ENCODE measurements at regions not wholly inside any gene's neighbourhood (a gene's known extent, or its start where the extent isn't known, plus 50 kb on each side); places are given as distances from the start of the nearest gene placed in this dataset.

- H3K4me1 Mint-ChIP-seq (ENCODE audit: low read depth): no peaks in the 10 kb centered on the region
- no peak overlapping the region for H3K4me3 Mint-ChIP-seq
- no peaks in the 10 kb centered on the region for H3K36me3 Mint-ChIP-seq (ENCODE audit: insufficient read depth in 2 of 2)
- DNase-seq: no peak
- H3K27me3 Mint-ChIP-seq (ENCODE audit: low read depth): no peaks in the 10 kb centered on the region
- H3K27ac Mint-ChIP-seq: no peak overlapping the region
- ATAC-seq (replicated peaks in 1 of 2): no peak
- H3K9me3 Mint-ChIP-seq: peaks cover 4 to 6% of the 10 kb centered on the region in 2 donors
Measured at GRCh38 chr5:2278825-2279456, 396.2 kb upstream of the IRX4 start.

DNA sequence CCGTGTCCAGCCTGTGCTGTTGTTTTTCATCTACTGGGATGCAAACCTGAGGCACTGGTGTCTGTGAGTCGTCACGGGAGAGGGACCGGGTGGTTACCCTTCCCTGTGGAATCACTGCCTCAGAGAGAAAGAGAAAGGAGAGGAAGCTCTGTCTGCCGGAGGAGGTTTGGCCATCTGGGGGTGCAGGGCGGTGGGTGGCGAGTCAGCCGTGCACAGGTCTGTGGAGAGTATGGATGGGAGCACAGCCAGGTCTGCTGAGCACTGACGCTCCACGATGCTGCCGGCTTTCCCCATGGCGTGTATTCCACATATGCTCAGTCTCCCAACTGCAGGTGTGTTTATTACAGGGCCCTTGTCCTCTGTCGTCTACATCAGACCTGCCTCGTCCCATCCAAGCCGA, 395.2 kb upstream of the IRX4 start:
- ATAC-seq (replicated peaks in 1 of 2): no peak
- no peaks in the 10 kb centered on the region for H3K27me3 Mint-ChIP-seq (ENCODE audit: low read depth)
- no peaks in the 10 kb centered on the region for H3K36me3 Mint-ChIP-seq (ENCODE audit: insufficient read depth in 2 of 2)
- no peaks in the 10 kb centered on the region for H3K4me1 Mint-ChIP-seq (ENCODE audit: low read depth)
- DNase-seq: no peak
- H3K9me3 Mint-ChIP-seq: peaks cover 4 to 6% of the 10 kb centered on the region in 2 donors
- H3K4me3 Mint-ChIP-seq: no peak overlapping the region
- H3K27ac Mint-ChIP-seq: no peak overlapping the region

DNA sequence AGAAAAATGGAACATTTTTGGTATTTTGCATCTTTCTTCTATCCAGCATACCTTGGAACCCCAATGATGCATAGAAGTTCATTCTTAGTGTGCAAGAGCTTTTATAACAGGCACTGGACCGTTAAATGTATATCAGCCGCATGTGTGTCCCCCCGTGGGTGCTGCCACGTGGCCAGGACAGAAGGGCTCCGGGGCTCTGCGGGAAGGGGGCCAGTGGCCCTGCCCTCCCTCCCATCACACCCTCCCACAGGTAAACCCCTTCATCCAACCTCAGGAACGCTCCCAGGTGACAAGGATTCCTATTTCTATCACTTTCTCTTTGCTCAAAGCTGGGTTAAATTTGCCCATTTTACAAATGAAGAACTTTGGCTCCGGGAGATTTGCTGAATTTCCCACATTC, 393.4 kb upstream of the IRX4 start:
- Mint-ChIP-seq H3K36me3 (ENCODE audit: insufficient read depth in 2 of 2) (no peaks in the 10 kb centered on the region), H3K4me1 (ENCODE audit: low read depth) (no peaks in the 10 kb centered on the region), H3K9me3 (peaks cover 4 to 6% of the 10 kb centered on the region in 2 donors), H3K27me3 (ENCODE audit: low read depth) (no peaks in the 10 kb centered on the region), H3K4me3 (no peak overlapping the region), H3K27ac (no peak overlapping the region)
- ATAC-seq (replicated peaks in 1 of 2) (no peak), DNase-seq (no peak)

- no peak for ATAC-seq (replicated peaks in 1 of 2)
- Mint-ChIP-seq H3K4me1 (ENCODE audit: low read depth) (no peaks in the 10 kb centered on the region), H3K27ac (no peak overlapping the region), H3K36me3 (ENCODE audit: insufficient read depth in 2 of 2) (no peaks in the 10 kb centered on the region), H3K9me3 (peaks cover 0 to 2% of the 10 kb centered on the region in 2 donors), H3K27me3 (ENCODE audit: low read depth) (no peaks in the 10 kb centered on the region), H3K4me3 (no peak overlapping the region)
- DNase-seq: no peak
Measured at GRCh38 chr5:2272755-2273154, 390.0 kb upstream of the IRX4 start.

- H3K4me3 Mint-ChIP-seq: no peak overlapping the region
- peaks cover 0 to 2% of the 10 kb centered on the region in 2 donors for H3K9me3 Mint-ChIP-seq
- no peaks in the 10 kb centered on the region for H3K36me3 Mint-ChIP-seq (ENCODE audit: insufficient read depth in 2 of 2)
- DNase-seq: no peak
- H3K4me1 Mint-ChIP-seq (ENCODE audit: low read depth): no peaks in the 10 kb centered on the region
- no peaks in the 10 kb centered on the region for H3K27me3 Mint-ChIP-seq (ENCODE audit: low read depth)
- ATAC-seq (replicated peaks in 1 of 2): no peak
- no peak overlapping the region for H3K27ac Mint-ChIP-seq
Measured at GRCh38 chr5:2272039-2272438, 389.3 kb upstream of the IRX4 start.

DNA sequence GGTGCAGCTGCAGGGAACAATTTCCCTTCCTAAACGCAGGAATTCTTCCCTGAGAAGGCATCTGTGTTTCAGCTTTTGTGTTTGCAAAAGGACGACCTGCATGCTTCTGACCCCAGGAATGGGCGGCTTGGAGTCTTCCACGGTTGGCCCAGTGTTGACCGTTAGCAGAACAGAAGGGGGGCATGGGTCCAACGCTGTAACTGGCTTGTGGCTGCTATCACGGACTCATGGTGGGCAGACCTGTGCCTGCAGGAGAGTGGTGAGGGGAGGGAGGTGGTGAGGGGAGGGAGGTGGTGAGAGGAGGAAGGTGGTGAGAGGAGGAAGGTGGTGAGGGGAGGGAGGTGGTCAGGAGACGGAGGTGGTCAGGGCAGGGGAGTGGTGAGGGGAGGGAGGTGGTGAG, 388.6 kb upstream of the IRX4 start:
- no peak overlapping the region for H3K27ac Mint-ChIP-seq
- no peak for DNase-seq
- no peak for ATAC-seq (replicated peaks in 1 of 2)
- no peaks in the 10 kb centered on the region for H3K4me1 Mint-ChIP-seq (ENCODE audit: low read depth)
- H3K36me3 Mint-ChIP-seq (ENCODE audit: insufficient read depth in 2 of 2): no peaks in the 10 kb centered on the region
- H3K4me3 Mint-ChIP-seq: no peak overlapping the region
- peaks cover 0 to 2% of the 10 kb centered on the region in 2 donors for H3K9me3 Mint-ChIP-seq
- no peaks in the 10 kb centered on the region for H3K27me3 Mint-ChIP-seq (ENCODE audit: low read depth)

DNA sequence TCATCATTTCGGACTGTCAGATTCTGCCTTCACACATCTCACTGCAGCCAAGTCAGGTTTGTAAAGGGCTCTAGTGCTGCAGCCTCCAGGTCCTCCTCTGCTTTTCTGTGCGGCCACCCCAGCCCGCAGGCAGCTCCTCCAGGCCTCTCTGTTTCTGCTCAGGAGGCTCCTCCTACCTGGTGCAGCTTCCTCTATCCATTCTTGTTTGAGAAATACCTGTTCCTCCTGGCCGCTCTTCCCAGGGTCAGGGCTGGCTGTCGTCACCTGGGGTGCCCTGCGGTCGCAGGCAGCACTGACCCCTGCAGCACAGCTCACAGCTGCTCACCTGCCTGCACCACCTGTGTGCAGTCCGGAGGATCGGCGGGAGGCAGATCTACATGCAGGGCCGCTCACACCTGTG, 387.7 kb upstream of the IRX4 start:
- ATAC-seq (replicated peaks in 1 of 2): no peak
- no peak overlapping the region for H3K27ac Mint-ChIP-seq
- H3K27me3 Mint-ChIP-seq (ENCODE audit: low read depth): no peaks in the 10 kb centered on the region
- no peaks in the 10 kb centered on the region for H3K4me1 Mint-ChIP-seq (ENCODE audit: low read depth)
- H3K4me3 Mint-ChIP-seq: no peak overlapping the region
- DNase-seq: no peak
- peaks cover 0 to 2% of the 10 kb centered on the region in 2 donors for H3K9me3 Mint-ChIP-seq
- no peaks in the 10 kb centered on the region for H3K36me3 Mint-ChIP-seq (ENCODE audit: insufficient read depth in 2 of 2)

DNA sequence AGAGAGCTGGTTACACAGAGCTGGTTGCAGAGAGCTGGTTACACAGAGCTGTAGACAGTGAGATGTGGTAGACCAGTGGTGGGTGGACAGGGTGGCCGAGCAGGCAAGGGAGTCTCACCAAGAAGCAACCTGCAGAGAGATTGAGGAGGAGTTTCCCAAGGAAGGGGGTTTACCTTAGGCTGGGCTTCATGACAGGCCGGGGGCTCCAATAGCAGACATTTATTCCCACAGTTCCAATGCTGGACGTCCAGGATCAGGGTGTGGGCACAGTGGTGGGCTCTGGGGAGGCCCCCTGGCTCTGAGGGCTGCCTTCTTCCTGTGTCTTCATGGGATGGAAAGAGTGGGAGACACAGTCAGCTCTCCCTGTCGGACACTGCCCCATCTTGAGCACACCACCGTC, 386.9 kb upstream of the IRX4 start:
- DNase-seq (no peak), ATAC-seq (replicated peaks in 1 of 2) (no peak)
- Mint-ChIP-seq H3K4me3 (no peak overlapping the region), H3K36me3 (ENCODE audit: insufficient read depth in 2 of 2) (no peaks in the 10 kb centered on the region), H3K4me1 (ENCODE audit: low read depth) (no peaks in the 10 kb centered on the region), H3K27me3 (ENCODE audit: low read depth) (no peaks in the 10 kb centered on the region), H3K9me3 (peaks cover 0 to 2% of the 10 kb centered on the region in 2 donors), H3K27ac (no peak overlapping the region)

GRCh38 chr5:2267991-2268390, 385.3 kb upstream of the IRX4 start:
- no peaks in the 10 kb centered on the region for H3K4me1 Mint-ChIP-seq (ENCODE audit: low read depth)
- no peak overlapping the region for H3K27ac Mint-ChIP-seq
- DNase-seq: no peak
- H3K9me3 Mint-ChIP-seq: peaks cover 0 to 2% of the 10 kb centered on the region in 2 donors
- no peaks in the 10 kb centered on the region for H3K36me3 Mint-ChIP-seq (ENCODE audit: insufficient read depth in 2 of 2)
- ATAC-seq (replicated peaks in 1 of 2): no peak
- H3K27me3 Mint-ChIP-seq (ENCODE audit: low read depth): no peaks in the 10 kb centered on the region
- no peak overlapping the region for H3K4me3 Mint-ChIP-seq

DNA sequence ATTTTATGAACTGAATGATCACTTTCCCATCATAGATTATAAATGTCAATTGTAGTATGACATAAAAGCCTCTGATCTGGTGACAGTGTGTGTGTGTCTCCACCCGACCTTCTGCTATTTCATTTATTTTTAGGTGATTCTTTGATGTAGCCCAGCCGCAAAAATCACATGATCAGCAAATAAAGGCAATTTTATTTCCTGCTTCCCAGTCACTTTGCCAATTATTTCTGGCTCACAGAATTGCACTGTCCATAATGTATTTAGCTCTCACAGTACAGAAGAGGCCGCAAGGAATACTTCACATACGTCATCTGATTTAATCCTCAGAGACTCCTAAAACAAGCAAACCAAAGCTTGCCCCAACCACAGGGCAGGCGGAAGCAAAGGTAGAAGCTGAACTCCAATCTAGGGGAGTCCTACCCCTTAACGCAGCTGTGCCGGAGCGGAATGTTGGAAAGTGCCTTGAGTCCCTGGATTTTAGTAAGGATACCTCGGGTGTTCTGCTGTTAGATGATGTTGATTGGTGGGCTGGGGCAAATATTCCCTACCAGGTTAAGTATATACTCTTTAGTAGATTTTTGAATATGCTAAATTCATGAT, 384.0 kb upstream of the IRX4 start:
- Mint-ChIP-seq H3K36me3 (ENCODE audit: insufficient read depth in 2 of 2) (no peaks in the 10 kb centered on the region), H3K4me3 (no peak overlapping the region), H3K4me1 (ENCODE audit: low read depth) (no peaks in the 10 kb centered on the region), H3K9me3 (peaks cover 0 to 2% of the 10 kb centered on the region in 2 donors), H3K27me3 (ENCODE audit: low read depth) (no peaks in the 10 kb centered on the region), H3K27ac (no peak overlapping the region)
- ATAC-seq (replicated peaks in 1 of 2): no peak
- DNase-seq: no peak

DNA sequence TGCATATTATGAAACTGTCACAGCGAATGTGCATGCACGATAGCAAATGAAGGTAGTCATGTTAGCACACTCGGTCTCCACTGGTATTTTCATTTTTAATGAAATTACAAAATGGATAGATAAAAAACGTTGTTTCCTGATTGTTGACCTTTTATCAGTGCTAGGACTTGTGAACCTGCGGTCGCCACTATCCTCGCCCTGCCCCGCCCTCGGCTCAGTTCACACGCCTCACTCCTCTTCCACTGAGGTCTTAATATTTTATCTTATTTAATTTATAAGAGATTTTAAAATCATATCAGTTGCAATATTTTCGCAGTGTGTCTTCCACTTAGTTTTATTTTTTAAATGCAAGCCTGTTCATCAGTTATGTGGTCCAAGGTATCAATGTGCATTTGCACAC, 382.6 kb upstream of the IRX4 start:
- H3K4me3 Mint-ChIP-seq: no peak overlapping the region
- H3K36me3 Mint-ChIP-seq (ENCODE audit: insufficient read depth in 2 of 2): no peaks in the 10 kb centered on the region
- peaks cover 0 to 2% of the 10 kb centered on the region in 2 donors for H3K9me3 Mint-ChIP-seq
- H3K27ac Mint-ChIP-seq: no peak overlapping the region
- DNase-seq (no peak), ATAC-seq (replicated peaks in 1 of 2) (no peak)
- H3K4me1 Mint-ChIP-seq (ENCODE audit: low read depth): no peaks in the 10 kb centered on the region
- no peaks in the 10 kb centered on the region for H3K27me3 Mint-ChIP-seq (ENCODE audit: low read depth)

DNA sequence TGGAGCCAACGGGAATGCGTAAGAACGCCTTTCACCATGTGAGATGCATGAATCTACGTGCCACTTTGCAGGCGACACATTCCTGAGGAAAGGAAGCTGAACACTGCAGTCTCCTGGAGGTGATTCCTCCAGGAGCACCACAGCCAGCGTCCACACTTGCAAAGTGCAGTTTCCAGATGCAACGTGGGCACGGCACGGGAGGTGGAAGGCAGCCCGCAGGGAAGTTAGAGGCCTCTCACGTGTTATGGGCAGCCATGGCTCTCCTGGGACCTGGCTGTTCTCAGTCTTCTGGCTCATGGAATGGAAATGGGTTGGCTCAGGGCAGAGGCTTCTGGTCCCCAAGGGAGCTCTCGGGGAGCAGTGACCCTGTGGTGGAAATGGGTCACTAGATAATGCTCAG, 381.0 kb upstream of the IRX4 start:
- H3K4me3 Mint-ChIP-seq: no peak overlapping the region
- H3K27ac Mint-ChIP-seq: no peak overlapping the region
- ATAC-seq (replicated peaks in 1 of 2) (no peak), DNase-seq (no peak)
- H3K4me1 Mint-ChIP-seq (ENCODE audit: low read depth): no peaks in the 10 kb centered on the region
- peaks cover 0 to 2% of the 10 kb centered on the region in 2 donors for H3K9me3 Mint-ChIP-seq
- H3K36me3 Mint-ChIP-seq (ENCODE audit: insufficient read depth in 2 of 2): no peaks in the 10 kb centered on the region
- no peaks in the 10 kb centered on the region for H3K27me3 Mint-ChIP-seq (ENCODE audit: low read depth)

DNA sequence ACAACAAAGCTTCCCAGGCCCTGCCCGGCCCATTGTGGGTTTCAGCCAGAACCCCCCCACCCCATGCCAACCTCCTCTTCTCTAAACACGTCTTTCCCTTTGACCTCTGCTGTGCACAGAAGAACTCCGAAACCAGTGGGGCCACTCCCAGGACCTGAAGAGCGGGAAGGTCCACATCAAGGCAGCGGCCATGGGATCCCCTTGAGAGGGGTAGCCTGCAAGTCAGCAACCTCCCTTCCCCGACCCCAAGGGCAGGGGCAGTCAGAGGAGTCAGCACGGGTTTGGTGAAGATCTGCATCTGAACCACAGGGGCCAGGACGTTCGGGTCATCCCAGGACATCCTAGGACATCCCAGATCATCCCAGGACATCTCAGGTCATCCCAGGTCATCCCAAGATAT, 379.9 kb upstream of the IRX4 start:
- H3K27ac Mint-ChIP-seq: no peak overlapping the region
- H3K9me3 Mint-ChIP-seq: no peaks in the 10 kb centered on the region
- H3K4me1 Mint-ChIP-seq (ENCODE audit: low read depth): no peaks in the 10 kb centered on the region
- no peaks in the 10 kb centered on the region for H3K27me3 Mint-ChIP-seq (ENCODE audit: low read depth)
- no peak overlapping the region for H3K4me3 Mint-ChIP-seq
- no peak for ATAC-seq (replicated peaks in 1 of 2)
- H3K36me3 Mint-ChIP-seq (ENCODE audit: insufficient read depth in 2 of 2): no peaks in the 10 kb centered on the region
- no peak for DNase-seq

DNA sequence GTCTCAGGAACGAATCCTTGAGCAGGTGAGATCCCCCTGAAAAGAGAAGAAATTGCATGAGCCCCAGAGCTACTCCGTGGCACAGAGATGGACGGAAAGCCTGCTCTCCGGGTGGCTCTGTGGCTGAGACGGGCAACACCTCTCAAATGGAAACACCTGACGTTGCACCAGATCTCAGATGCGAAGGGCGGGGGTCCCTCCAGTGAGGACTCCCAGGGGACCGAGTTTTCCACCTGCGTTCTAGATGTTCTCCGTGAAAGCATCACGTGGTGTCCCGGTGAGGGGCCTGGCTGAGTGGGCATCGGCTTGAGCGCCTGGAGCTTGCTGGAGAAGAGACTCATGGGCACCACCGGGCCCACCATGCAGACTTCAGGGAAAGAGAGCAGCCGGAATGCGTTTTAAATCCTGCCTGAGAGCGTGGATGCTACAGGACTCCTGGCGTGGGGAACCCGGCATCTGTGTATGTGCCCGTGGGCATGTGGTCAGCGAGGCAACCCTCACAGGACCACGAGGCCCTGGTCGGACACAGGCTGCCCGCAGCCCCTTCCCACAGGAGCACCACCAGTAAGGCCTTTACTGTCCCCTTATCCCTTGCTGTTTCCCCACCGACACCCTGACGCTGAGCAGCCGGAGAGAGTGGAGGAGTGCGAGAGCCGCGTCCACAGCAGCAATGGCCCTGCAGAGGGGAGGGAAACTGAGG, 378.4 kb upstream of the IRX4 start:
- Mint-ChIP-seq H3K9me3 (no peaks in the 10 kb centered on the region), H3K27ac (no peak overlapping the region), H3K36me3 (ENCODE audit: insufficient read depth in 2 of 2) (no peaks in the 10 kb centered on the region), H3K4me1 (ENCODE audit: low read depth) (no peaks in the 10 kb centered on the region), H3K27me3 (ENCODE audit: low read depth) (no peaks in the 10 kb centered on the region), H3K4me3 (no peak overlapping the region)
- DNase-seq: no peak
- no peak for ATAC-seq (replicated peaks in 1 of 2)
